ENCODE measurements at regions not wholly inside any gene's neighbourhood (a gene's known extent, or its start where the extent isn't known, plus 50 kb on each side); places are given as distances from the start of the nearest gene placed in this dataset.

GRCh38 chr14:43956741-43957140, 550.3 kb downstream of the FSCB start:
- ChIA-PET POLR2A (no interaction called here), CTCF (no interaction called here)

GRCh38 chr14:43949400-43949799, 557.7 kb downstream of the FSCB start:
- Histone ChIP-seq H3K36me3 (ENCODE audit: control insufficient read depth in 2 of 2, extremely low read depth in 1 of 2, insufficient read depth in 2 of 2, low read length in 2 of 2) (no peaks in the 10 kb centered on the region), H3K79me2 (ENCODE audit: control insufficient read depth, insufficient read depth, low read length) (no peaks in the 10 kb centered on the region), H2AFZ (ENCODE audit: low read depth, low read length) (no peak overlapping the region), H3K27ac (ENCODE audit: insufficient read depth, low read depth, low read length) (no peak overlapping the region), H3K9ac (replicated peaks; ENCODE audit: extremely low read depth, insufficient read depth, low read length) (no peak overlapping the region), H3K9me1 (replicated peaks; ENCODE audit: control insufficient read depth, extremely low read depth, insufficient read depth, low read length) (no peaks in the 10 kb centered on the region), H4K20me1 (replicated peaks; ENCODE audit: control insufficient read depth, extremely low read depth, insufficient read depth, low read length) (no peaks in the 10 kb centered on the region), H3K9me3 (replicated peaks; ENCODE audit: control insufficient read depth, insufficient read depth, low read length) (no peaks in the 10 kb centered on the region), H3K27me3 (ENCODE audit: control insufficient read depth in 2 of 2, insufficient read depth in 2 of 2, low read length in 2 of 2) (no peaks in the 10 kb centered on the region), H3K4me2 (ENCODE audit: insufficient read depth, low read length) (no peak overlapping the region), H3K4me1 (ENCODE audit: control insufficient read depth, extremely low read depth, insufficient read depth, low read length) (no peaks in the 10 kb centered on the region), H3K4me3 (replicated peaks in 1 of 3; ENCODE audit: insufficient read depth in 1 of 3, low read depth in 1 of 3, low read length in 3 of 3) (no peak overlapping the region)
- FAIRE-seq = no peak
- BruUV-seq (replicated peaks) = no TSS peak
- intact Hi-C loops (cut with micrococcal nuclease) (no loop called here), dilution Hi-C loops (cut with MboI; ENCODE audit: extremely low pct_ligation_motif_present, low sequenced_read_pairs) (no loop called here)
- CTCF ChIA-PET = no interaction called here
- no peak for DNase-seq (ENCODE audit: low read depth, low spot score)
- POLR2A ChIA-PET = no interaction called here
- TF ChIP-seq POLR2A (IDR thresholded peaks at IDR 0.05; ENCODE audit: low read depth, low read length) (no peak), POLR2AphosphoS5 (IDR thresholded peaks at IDR 0.05; ENCODE audit: insufficient read depth, low read depth, low read length) (no peak), FOS (IDR thresholded peaks at IDR 0.05; ENCODE audit: borderline replicate concordance, insufficient read depth, low read length) (no peak), EZH2 (IDR thresholded peaks at IDR 0.05; ENCODE audit: borderline replicate concordance, low read depth, low read length, severe bottlenecking) (no peak), CTCF (IDR thresholded peaks at IDR 0.05; ENCODE audit: extremely low read depth in 1 of 2, insufficient read depth in 1 of 2, low read depth in 1 of 2, low read length in 2 of 2) (no peak), MYC (IDR thresholded peaks at IDR 0.05; ENCODE audit: low read depth, low read length) (no peak), JUN (IDR thresholded peaks at IDR 0.05; ENCODE audit: borderline replicate concordance, insufficient read depth, insufficient read length, low read depth) (no peak), GATA2 (IDR thresholded peaks at IDR 0.05; ENCODE audit: insufficient read depth, insufficient read length, low read depth, low read length) (no peak), MAX (IDR thresholded peaks at IDR 0.05; ENCODE audit: insufficient read depth, insufficient read length) (no peak)

More at GRCh38 chr14:43956741-43957140, 550.3 kb downstream of the FSCB start:
- Histone ChIP-seq H3K36me3 (ENCODE audit: control insufficient read depth in 2 of 2, extremely low read depth in 1 of 2, insufficient read depth in 2 of 2, low read length in 2 of 2) (no peaks in the 10 kb centered on the region), H3K79me2 (ENCODE audit: control insufficient read depth, insufficient read depth, low read length) (no peaks in the 10 kb centered on the region), H3K4me1 (ENCODE audit: control insufficient read depth, extremely low read depth, insufficient read depth, low read length) (no peaks in the 10 kb centered on the region), H3K4me2 (ENCODE audit: insufficient read depth, low read length) (no peak overlapping the region), H3K9me1 (replicated peaks; ENCODE audit: control insufficient read depth, extremely low read depth, insufficient read depth, low read length) (no peaks in the 10 kb centered on the region), H3K9me3 (replicated peaks; ENCODE audit: control insufficient read depth, insufficient read depth, low read length) (no peaks in the 10 kb centered on the region), H3K9ac (replicated peaks; ENCODE audit: extremely low read depth, insufficient read depth, low read length) (no peak overlapping the region), H2AFZ (ENCODE audit: low read depth, low read length) (no peak overlapping the region), H3K27me3 (ENCODE audit: control insufficient read depth in 2 of 2, insufficient read depth in 2 of 2, low read length in 2 of 2) (no peaks in the 10 kb centered on the region), H4K20me1 (replicated peaks; ENCODE audit: control insufficient read depth, extremely low read depth, insufficient read depth, low read length) (no peaks in the 10 kb centered on the region), H3K4me3 (replicated peaks in 1 of 3; ENCODE audit: insufficient read depth in 1 of 3, low read depth in 1 of 3, low read length in 3 of 3) (no peak overlapping the region), H3K27ac (ENCODE audit: insufficient read depth, low read depth, low read length) (no peak overlapping the region)
- intact Hi-C loops (cut with micrococcal nuclease) = no loop called here
- FAIRE-seq = no peak
- dilution Hi-C loops (cut with MboI; ENCODE audit: extremely low pct_ligation_motif_present, low sequenced_read_pairs) = no loop called here
- no peak for DNase-seq (ENCODE audit: low read depth, low spot score)
- no TSS peak for BruUV-seq (replicated peaks)
- TF ChIP-seq POLR2A (IDR thresholded peaks at IDR 0.05; ENCODE audit: low read depth, low read length) (no peak), EZH2 (IDR thresholded peaks at IDR 0.05; ENCODE audit: borderline replicate concordance, low read depth, low read length, severe bottlenecking) (no peak), FOS (IDR thresholded peaks at IDR 0.05; ENCODE audit: borderline replicate concordance, insufficient read depth, low read length) (no peak), JUN (IDR thresholded peaks at IDR 0.05; ENCODE audit: borderline replicate concordance, insufficient read depth, insufficient read length, low read depth) (no peak), POLR2AphosphoS5 (IDR thresholded peaks at IDR 0.05; ENCODE audit: insufficient read depth, low read depth, low read length) (no peak), GATA2 (IDR thresholded peaks at IDR 0.05; ENCODE audit: insufficient read depth, insufficient read length, low read depth, low read length) (no peak)

All from endothelial cell of umbilical vein (primary cell).